Heart left ventricle (tissue), 16 donors: ENCODE measurements at regions not wholly inside any gene's neighbourhood (a gene's known extent, or its start where the extent isn't known, plus 50 kb on each side); places are given as distances from the start of the nearest gene placed in this dataset.

Source experiments
- ATAC-seq, 4 donors: fragments of 200-7000 bp; cut with Tn5 transposase; one replicate each; pipeline ENCODE4 v1.9.1; 2020 to 2022; ENCODE audit warnings: moderate library complexity in 4 of 4, mild to moderate bottlenecking in 3 of 4, moderate number of reproducible peaks in 1 of 4
- DNase-seq, 5 donors: peaks; one replicate each; pipeline ENCODE4 v3.0.0-alpha.2; 2020
- H3K27ac ChIP-seq, 12 donors: fragments of 200-600 bp; sonication (generic) in 4 of 12; one replicate each; pipeline versions ENCODE4 v1.5.0 to v1.8.0; 2016 to 2022; ENCODE audit warnings: mild to moderate bottlenecking in 2 of 12
- H3K27me3 ChIP-seq, 9 donors: fragments of 200-600 bp; sonication (generic) in 2 of 9; one replicate each; pipeline versions ENCODE4 v1.5.1 to v1.8.0; 2016 to 2022; ENCODE audit warnings: mild to moderate bottlenecking in 3 of 9
- H3K36me3 ChIP-seq, 9 donors: fragments of 200-600 bp; sonication (generic) in 2 of 9; one replicate each; pipeline versions ENCODE4 v1.5.0 to v1.8.0; 2018 to 2022; ENCODE audit warnings: mild to moderate bottlenecking in 2 of 9
- H3K4me1 ChIP-seq, 12 donors: fragments of 200-600 bp; sonication (generic) in 4 of 12; one replicate each; pipeline versions ENCODE4 v1.5.0 to v1.8.0; 2016 to 2022; ENCODE audit warnings: mild to moderate bottlenecking in 3 of 12
- H3K4me3 ChIP-seq, 12 donors: fragments of 200-600 bp; sonication (generic) in 4 of 12; one replicate each; pipeline versions ENCODE4 v1.5.0 to v1.8.0; 2017 to 2022; ENCODE audit warnings: mild to moderate bottlenecking in 9 of 12, moderate library complexity in 4 of 12
- H3K9me3 ChIP-seq, 12 donors: fragments of 200-600 bp; sonication (generic) in 4 of 12; one replicate each; pipeline versions ENCODE4 v1.5.0 to v1.8.0; 2016 to 2022; ENCODE audit warnings: mild to moderate bottlenecking in 1 of 12
- POLR2A ChIP-seq, 2 donors: fragments of 450-650 bp; IDR thresholded peaks; one replicate each; pipeline ENCODE4 v1.6.1; 2017; ENCODE audit warnings: antibody characterized with exemption in 2 of 2, mild to moderate bottlenecking in 2 of 2, moderate library complexity in 2 of 2
- WGBS, 4 donors: extraction: QIAGEN DNeasy Blood & Tissue Kit in 2 of 4; methylation state at CpG; one replicate each; pipeline versions ENCODE4 v1.1.5 to v1.1.7; 2013 to 2018; 5-methylcytosine and 5-hydroxymethylcytosine counted together
- intact Hi-C, 10 donors: fragments of 100-400 bp; cut with DNase I; formaldehyde crosslinking; loops; one replicate each; pipeline versions ENCODE4 v1.11.1 to v1.14.2; 2022
- TF ChIP-seq, protein P1 (sequence below), 12 donors: fragments of 200-600 bp; sonication (generic) in 4 of 12; IDR thresholded peaks; one replicate each; pipeline versions ENCODE4 v1.5.0 to v1.8.0; 2018 to 2022; ENCODE audit warnings: antibody characterized with exemption in 12 of 12, mild to moderate bottlenecking in 5 of 12
- donor health status: ischemic (EF 13 %, LVEDD 7.1; RV severe dilation, severe dysfunction).
- donor health status: healthy with polysubstance abuse.
- donor health status: DM: no; HTN: yes; CAD: no.
- donor health status: DM: no; HTN: no; CAD: no.
- donor health status: ischemic (EF 25% LVEDD 6.9; RV normal size, moderate dysfunction).
- donor health status: ischemic (EF 25% LVEDD 5.7; RV mildly dilated, moderate dysfunction).
- donor health status: healthy.
- donor health status: DM: yes; HTN: yes; CAD: no.
- donor health status: ischemic (EF 35%, LVEDD 5.7; RV mildly dilated, moderate dysfunction).
- donor health status: nonischemic (EF 11% LVEDD 7.7; RV severe dilation, severe dysfunction).
- donor health status: DM: yes; HTN: yes; CAD: no.
- donor health status: PGD.
- donor health status: ischemic (EF 29% LVEDD 5.4; RV normal size, mild dysfunction).
- donor health status: nonischemic (EF 23%, LVEDD 6.1; RV moderate dilation, normal function).

GRCh38 chr11:116601814-116602636, 170.8 kb downstream of the BUD13 start:
- WGBS, 4 donors, result 43 to 53% (median 50%) methylated on average over 11 of the region's 11 CpGs
- ATAC-seq (no peak), DNase-seq (no peak)
- Histone ChIP-seq H3K27me3 (peaks cover 0 to 27% (median 0%) of the 10 kb centered on the region in 9 donors), H3K9me3 (no peaks in the 10 kb centered on the region), H3K4me3 (no peak overlapping the region), H3K4me1 (no peaks in the 10 kb centered on the region), H3K36me3 (no peaks in the 10 kb centered on the region), H3K27ac (no peak overlapping the region)
- intact Hi-C loops, result loop anchor here in 1 of 10 donors (5.0 kb wide), 1 partner anchor 115 kb away; no protein-coding TSS in a partner anchor
- TF ChIP-seq POLR2A (IDR thresholded peaks at IDR 0.05), result no peak
- TF ChIP-seq, protein P1, sequence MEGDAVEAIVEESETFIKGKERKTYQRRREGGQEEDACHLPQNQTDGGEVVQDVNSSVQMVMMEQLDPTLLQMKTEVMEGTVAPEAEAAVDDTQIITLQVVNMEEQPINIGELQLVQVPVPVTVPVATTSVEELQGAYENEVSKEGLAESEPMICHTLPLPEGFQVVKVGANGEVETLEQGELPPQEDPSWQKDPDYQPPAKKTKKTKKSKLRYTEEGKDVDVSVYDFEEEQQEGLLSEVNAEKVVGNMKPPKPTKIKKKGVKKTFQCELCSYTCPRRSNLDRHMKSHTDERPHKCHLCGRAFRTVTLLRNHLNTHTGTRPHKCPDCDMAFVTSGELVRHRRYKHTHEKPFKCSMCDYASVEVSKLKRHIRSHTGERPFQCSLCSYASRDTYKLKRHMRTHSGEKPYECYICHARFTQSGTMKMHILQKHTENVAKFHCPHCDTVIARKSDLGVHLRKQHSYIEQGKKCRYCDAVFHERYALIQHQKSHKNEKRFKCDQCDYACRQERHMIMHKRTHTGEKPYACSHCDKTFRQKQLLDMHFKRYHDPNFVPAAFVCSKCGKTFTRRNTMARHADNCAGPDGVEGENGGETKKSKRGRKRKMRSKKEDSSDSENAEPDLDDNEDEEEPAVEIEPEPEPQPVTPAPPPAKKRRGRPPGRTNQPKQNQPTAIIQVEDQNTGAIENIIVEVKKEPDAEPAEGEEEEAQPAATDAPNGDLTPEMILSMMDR (IDR thresholded peaks at IDR 0.05), result no peak

- DNase-seq (no peak), ATAC-seq (no peak)
- Histone ChIP-seq H3K4me3 (no peak overlapping the region), H3K27ac (no peak overlapping the region), H3K27me3 (peaks cover 0 to 27% (median 0%) of the 10 kb centered on the region in 9 donors), H3K4me1 (no peaks in the 10 kb centered on the region), H3K36me3 (no peaks in the 10 kb centered on the region), H3K9me3 (no peaks in the 10 kb centered on the region)
- TF ChIP-seq, protein P1 (IDR thresholded peaks at IDR 0.05), result no peak
- no peak for TF ChIP-seq POLR2A (IDR thresholded peaks at IDR 0.05)
- intact Hi-C loops, result loop anchor here in 1 of 10 donors (5.0 kb wide), 1 partner anchor 114 kb away; no protein-coding TSS in a partner anchor
- WGBS, 4 donors, result 80 to 85% (median 82%) methylated on average over 4 of the region's 4 CpGs
These were observed 171.9 kb downstream of the BUD13 start for GRCh38 chr11:116600930-116601329.

DNA sequence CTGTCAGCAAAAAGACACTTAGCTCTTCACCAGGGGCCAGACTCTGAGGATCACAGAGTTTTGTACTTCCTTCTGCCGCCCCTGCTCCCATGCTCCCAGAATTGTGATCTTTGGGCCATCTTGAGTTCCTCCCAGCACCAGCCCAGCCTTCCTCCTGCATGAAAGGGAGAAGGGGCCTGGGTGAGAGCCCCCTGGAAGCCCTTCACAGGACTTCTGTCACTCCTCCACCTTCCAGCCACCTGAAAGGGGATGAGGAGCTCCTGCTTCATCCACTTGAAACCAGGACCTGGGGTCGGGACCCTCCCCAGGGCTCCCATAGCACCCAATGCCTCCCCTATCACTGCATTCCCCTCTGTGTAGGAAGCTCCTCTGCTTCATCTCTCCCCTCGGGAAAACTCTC, 174.2 kb downstream of the BUD13 start:
- peaks cover 0 to 21% (median 0%) of the 10 kb centered on the region in 9 donors for H3K27me3 ChIP-seq
- WGBS, 4 donors, result 43 to 76% (median 61%) methylated on average over 3 of the region's 3 CpGs
- intact Hi-C loops, result no loop called here
- no peaks in the 10 kb centered on the region for H3K9me3 ChIP-seq
- H3K27ac ChIP-seq, result no peak overlapping the region
- H3K4me1 ChIP-seq, result no peaks in the 10 kb centered on the region
- no peak for TF ChIP-seq POLR2A (IDR thresholded peaks at IDR 0.05)
- TF ChIP-seq, protein P1 (IDR thresholded peaks at IDR 0.05), result no peak
- ATAC-seq (no peak), DNase-seq (no peak)
- no peaks in the 10 kb centered on the region for H3K36me3 ChIP-seq
- no peak overlapping the region for H3K4me3 ChIP-seq

DNA sequence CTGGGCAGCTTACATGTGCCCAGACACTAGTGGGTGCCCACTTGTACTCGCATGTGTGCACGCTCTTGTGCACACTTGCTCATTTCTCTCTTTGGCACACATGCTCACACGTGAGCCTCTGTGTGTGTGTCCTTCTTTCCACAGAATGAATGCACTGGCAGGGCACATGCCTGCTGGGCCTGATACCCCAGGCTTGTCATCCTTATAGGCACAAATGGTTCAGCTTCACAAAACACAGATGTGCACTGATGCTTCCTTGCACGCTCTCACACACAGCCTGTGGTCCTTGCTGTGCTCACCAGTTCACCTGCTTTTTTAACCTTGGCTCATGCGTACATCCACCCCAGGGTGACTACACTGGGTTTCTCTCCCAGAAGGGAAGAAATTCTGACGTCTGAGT, 174.8 kb downstream of the BUD13 start:
- ATAC-seq, result no peak
- intact Hi-C loops, result no loop called here
- no peak for DNase-seq
- Histone ChIP-seq H3K27ac (no peak overlapping the region), H3K9me3 (no peaks in the 10 kb centered on the region), H3K4me3 (no peak overlapping the region), H3K36me3 (no peaks in the 10 kb centered on the region), H3K27me3 (peaks cover 0 to 16% (median 0%) of the 10 kb centered on the region in 9 donors), H3K4me1 (no peaks in the 10 kb centered on the region)
- 80 to 92% (median 86%) methylated on average over 6 of the region's 6 CpGs for WGBS, 4 donors
- TF ChIP-seq, protein P1 (IDR thresholded peaks at IDR 0.05), result no peak
- TF ChIP-seq POLR2A (IDR thresholded peaks at IDR 0.05), result no peak
